WTC11 (cell line): ENCODE measurements at regions not wholly inside any gene's neighbourhood (a gene's known extent, or its start where the extent isn't known, plus 50 kb on each side); places are given as distances from the start of the nearest gene placed in this dataset.

ENCODE experiments used
- CREM ChIP-seq: sonication (generic); formaldehyde crosslinking; IDR thresholded peaks from 2 replicates; pipeline ENCODE4 v1.8.1; 2022; ENCODE audit warnings: mild to moderate bottlenecking, missing genetic modification reagents, moderate library complexity
- ELF4 ChIP-seq: sonication (generic); formaldehyde crosslinking; IDR thresholded peaks from 2 replicates; pipeline ENCODE4 v1.8.1; 2022; ENCODE audit warnings: low read depth, mild to moderate bottlenecking, moderate library complexity, missing genetic modification reagents
- MAX ChIP-seq: sonication (generic); formaldehyde crosslinking; IDR thresholded peaks from 2 replicates; pipeline ENCODE4 v1.8.0; 2022; ENCODE audit warnings: mild to moderate bottlenecking, missing genetic modification reagents
- NFYB ChIP-seq: sonication (generic); formaldehyde crosslinking; conservative IDR thresholded peaks from 2 replicates; pipeline ENCODE4 v1.8.0; 2022; ENCODE audit warnings: low read depth, missing genetic modification reagents
- PRRX2 ChIP-seq: fragments of 250-450 bp; sonication (Bioruptor Pico); IDR thresholded peaks from 2 replicates; pipeline ENCODE4 v1.8.0; 2021; ENCODE audit warnings: mild to moderate bottlenecking
- ZNF121 ChIP-seq: sonication (generic); formaldehyde crosslinking; IDR thresholded peaks from 2 replicates; pipeline ENCODE4 v1.8.0; 2023; ENCODE audit warnings: missing genetic modification reagents
- ZNF232 ChIP-seq: sonication (generic); formaldehyde crosslinking; IDR thresholded peaks from 2 replicates; pipeline ENCODE4 v1.8.0; 2022; ENCODE audit warnings: mild to moderate bottlenecking, missing genetic modification reagents
- TF ChIP-seq, protein P1 (sequence below): fragments of 200-600 bp; IDR thresholded peaks from 2 replicates; pipeline ENCODE4 v1.8.0; 2022; ENCODE audit warnings: antibody characterized with exemption

DNA sequence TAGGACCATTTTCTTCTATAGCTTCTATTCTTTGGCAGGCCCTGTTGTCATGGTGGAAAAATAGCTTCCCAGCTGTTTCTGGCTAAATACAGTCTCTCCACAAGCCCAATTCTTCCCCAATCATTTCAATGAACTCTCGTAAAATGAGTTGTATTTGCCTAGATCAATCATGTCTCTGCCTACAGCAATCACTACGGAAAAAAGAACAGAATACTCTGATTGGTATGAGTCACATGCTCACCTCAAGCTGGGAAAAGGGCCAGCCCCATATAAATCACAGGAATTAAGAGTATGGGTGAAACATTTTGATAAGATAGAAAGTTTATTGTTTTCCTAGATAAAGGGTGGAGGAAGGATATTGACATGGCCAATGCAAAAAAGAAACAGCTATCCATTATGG, 711.4 kb downstream of the EFNA5 start:
- TF ChIP-seq ZNF232 (CRISPR knock-in tag) (no peak), PRRX2 (CRISPR knock-in tag) (no peak), ZNF121 (CRISPR knock-in tag) (no peak), MAX (CRISPR knock-in tag) (no peak), NFYB (CRISPR knock-in tag) (no peak), ELF4 (CRISPR knock-in tag) (no peak), CREM (CRISPR knock-in tag) (no peak)
- TF ChIP-seq, protein P1, sequence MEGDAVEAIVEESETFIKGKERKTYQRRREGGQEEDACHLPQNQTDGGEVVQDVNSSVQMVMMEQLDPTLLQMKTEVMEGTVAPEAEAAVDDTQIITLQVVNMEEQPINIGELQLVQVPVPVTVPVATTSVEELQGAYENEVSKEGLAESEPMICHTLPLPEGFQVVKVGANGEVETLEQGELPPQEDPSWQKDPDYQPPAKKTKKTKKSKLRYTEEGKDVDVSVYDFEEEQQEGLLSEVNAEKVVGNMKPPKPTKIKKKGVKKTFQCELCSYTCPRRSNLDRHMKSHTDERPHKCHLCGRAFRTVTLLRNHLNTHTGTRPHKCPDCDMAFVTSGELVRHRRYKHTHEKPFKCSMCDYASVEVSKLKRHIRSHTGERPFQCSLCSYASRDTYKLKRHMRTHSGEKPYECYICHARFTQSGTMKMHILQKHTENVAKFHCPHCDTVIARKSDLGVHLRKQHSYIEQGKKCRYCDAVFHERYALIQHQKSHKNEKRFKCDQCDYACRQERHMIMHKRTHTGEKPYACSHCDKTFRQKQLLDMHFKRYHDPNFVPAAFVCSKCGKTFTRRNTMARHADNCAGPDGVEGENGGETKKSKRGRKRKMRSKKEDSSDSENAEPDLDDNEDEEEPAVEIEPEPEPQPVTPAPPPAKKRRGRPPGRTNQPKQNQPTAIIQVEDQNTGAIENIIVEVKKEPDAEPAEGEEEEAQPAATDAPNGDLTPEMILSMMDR = no peak
